ENCODE measurements at regions not wholly inside any gene's neighbourhood (a gene's known extent, or its start where the extent isn't known, plus 50 kb on each side); places are given as distances from the start of the nearest gene placed in this dataset.

DNA sequence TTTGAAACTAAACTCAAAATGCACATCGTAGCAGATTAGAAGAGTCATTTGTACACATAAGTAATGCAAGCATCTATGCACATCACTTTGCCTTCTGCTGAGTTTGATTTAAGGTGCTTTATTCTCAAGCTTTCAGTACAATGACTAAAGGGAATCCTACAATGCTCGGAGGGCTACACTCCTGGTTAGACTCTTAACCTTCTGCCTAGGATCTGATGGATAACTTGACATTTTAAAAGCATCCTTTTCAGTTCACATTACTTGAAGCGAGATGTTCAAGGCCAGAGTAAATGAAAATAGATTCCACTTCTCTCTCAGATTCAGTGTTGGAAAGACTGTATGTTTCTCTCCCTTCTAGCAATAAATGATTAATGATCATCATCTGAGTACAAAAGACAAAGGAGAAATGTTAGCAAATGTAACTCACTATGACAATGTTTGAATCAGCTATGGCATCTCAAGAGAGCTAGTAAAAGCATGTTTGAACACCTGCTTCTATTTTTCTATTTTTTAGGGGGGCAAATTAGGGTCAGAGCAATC, 259.2 kb upstream of the ANO3 start:
- no peak for TF ChIP-seq POLR2A (IDR thresholded peaks at IDR 0.05)
- TF ChIP-seq, protein P1, sequence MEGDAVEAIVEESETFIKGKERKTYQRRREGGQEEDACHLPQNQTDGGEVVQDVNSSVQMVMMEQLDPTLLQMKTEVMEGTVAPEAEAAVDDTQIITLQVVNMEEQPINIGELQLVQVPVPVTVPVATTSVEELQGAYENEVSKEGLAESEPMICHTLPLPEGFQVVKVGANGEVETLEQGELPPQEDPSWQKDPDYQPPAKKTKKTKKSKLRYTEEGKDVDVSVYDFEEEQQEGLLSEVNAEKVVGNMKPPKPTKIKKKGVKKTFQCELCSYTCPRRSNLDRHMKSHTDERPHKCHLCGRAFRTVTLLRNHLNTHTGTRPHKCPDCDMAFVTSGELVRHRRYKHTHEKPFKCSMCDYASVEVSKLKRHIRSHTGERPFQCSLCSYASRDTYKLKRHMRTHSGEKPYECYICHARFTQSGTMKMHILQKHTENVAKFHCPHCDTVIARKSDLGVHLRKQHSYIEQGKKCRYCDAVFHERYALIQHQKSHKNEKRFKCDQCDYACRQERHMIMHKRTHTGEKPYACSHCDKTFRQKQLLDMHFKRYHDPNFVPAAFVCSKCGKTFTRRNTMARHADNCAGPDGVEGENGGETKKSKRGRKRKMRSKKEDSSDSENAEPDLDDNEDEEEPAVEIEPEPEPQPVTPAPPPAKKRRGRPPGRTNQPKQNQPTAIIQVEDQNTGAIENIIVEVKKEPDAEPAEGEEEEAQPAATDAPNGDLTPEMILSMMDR (IDR thresholded peaks at IDR 0.05): no peak

Data from adrenal gland (tissue), 5 donors.